Stimulated activated naive CD8-positive, alpha-beta T cell treated with anti-CD3 and anti-CD28 coated beads, Interleukin-15, Interleukin-2, amounts not matched to agents 100 U/mL and 50 U/mL, for 24 hours (primary cell): ENCODE measurements at regions not wholly inside any gene's neighbourhood (a gene's known extent, or its start where the extent isn't known, plus 50 kb on each side); places are given as distances from the start of the nearest gene placed in this dataset.
"Not testable (repeated sequence)": the region's sequence is repeated elsewhere in the genome, so short reads cannot be mapped to it uniquely, and the experiment has no call there.

Experiments used
- ATAC-seq: fragments of 150-1000 bp; cut with Tn5 transposase; one replicate; pipeline ENCODE4 v1.10.0; 2021
- DNase-seq: peaks from one replicate; pipeline ENCODE4 v3.0.0; 2021

- ATAC-seq (no peak), DNase-seq (no peak)
Observed at GRCh38 chr20:54933212-54933904, 458.0 kb downstream of the DOK5 start.

GRCh38 chr20:54929191-54929590, 453.8 kb downstream of the DOK5 start:
- DNase-seq (no peak), ATAC-seq (no peak)

DNA sequence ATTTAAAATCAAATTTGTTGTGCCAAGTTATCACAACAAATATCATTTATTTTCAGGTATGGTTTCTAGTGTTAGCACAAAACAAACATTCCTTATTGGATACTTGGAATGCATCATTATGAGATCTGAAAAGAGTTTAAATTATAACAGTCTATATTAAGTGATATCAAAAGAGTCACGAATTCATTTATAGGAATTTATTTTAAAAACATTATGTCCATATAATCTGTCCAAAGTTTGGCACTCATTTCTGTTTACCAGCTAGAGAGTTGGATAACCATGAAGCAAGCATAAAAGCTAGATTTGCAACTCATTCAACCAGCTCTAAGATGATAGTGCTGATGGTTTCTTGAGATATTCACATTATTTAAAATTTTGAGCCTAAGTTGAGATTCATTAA, 453.2 kb downstream of the DOK5 start:
- DNase-seq = no peak

GRCh38 chr20:54922636-54923035, 447.2 kb downstream of the DOK5 start:
- ATAC-seq = no peak
- no peak for DNase-seq

More for the DNA sequence above, 453.2 kb downstream of the DOK5 start:
- no peak for ATAC-seq

GRCh38 chr20:54922096-54922495, 446.7 kb downstream of the DOK5 start:
- no peak for DNase-seq
- ATAC-seq = no peak

- ATAC-seq (no peak), DNase-seq (no peak)
Observed at GRCh38 chr20:54920491-54920890, 445.1 kb downstream of the DOK5 start.

- not testable (repeated sequence) for DNase-seq, ATAC-seq
Observed at GRCh38 chr20:54918993-54919392, 443.6 kb downstream of the DOK5 start.

DNA sequence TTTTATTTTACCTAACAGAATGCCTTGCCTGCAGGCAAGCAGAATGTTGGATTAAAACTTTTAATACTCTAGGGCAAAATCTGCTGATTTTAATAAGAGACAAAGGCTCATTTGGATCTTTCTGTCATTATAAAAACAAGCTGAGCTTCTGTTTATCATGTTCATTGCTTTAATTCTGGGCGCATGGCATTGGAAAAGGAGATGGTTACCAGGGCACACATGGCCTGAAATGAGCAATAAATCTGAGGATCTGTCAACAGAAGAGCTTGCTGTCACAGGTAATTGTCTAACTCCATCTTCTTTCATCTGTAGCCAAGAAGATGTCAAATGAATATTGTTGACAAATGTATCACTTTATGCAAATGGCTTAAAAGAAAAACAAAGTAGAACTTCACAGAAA, 439.6 kb downstream of the DOK5 start:
- DNase-seq (no peak), ATAC-seq (no peak)

DNA sequence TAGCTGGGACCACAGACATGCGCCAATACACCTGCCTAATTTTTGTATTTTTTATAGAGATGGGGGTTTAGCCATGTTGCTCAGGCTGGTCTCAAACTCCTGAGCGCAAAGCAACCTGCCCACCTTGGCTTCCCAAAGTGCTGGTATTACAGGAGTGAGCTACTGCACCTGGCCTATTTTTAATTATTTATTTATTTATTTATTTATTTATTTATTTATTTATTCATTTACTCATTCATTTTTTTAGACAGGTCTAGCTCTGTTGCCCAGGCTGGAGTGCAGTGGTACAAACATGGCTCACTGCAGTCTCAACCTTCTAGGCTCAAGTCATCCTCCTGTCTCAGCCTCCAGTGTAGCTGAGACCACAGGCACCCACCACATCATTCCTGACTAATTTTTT, 434.3 kb downstream of the DOK5 start:
- ATAC-seq = no peak
- DNase-seq = no peak

DNA sequence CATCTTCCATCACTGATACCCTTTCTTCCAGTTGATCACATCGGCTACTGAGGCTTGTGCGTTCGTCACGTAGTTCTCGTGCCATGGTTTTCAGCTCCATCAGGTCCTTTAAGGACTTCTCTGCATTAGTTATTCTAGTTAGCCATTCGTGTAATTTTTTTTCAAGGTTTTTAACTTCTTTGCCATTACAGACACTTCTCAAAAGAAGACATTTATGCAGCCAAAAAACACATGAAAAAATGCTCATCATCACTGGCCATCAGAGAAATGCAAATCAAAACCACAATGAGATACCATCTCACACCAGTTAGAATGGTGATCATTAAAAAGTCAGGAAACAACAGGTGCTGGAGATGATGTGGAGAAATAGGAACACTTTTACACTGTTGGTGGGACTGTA, 430.7 kb downstream of the DOK5 start:
- not testable (repeated sequence) for ATAC-seq, DNase-seq

- DNase-seq = no peak
- no peak for ATAC-seq
Observed at GRCh38 chr20:54897787-54898186, 422.4 kb downstream of the DOK5 start.

DNA sequence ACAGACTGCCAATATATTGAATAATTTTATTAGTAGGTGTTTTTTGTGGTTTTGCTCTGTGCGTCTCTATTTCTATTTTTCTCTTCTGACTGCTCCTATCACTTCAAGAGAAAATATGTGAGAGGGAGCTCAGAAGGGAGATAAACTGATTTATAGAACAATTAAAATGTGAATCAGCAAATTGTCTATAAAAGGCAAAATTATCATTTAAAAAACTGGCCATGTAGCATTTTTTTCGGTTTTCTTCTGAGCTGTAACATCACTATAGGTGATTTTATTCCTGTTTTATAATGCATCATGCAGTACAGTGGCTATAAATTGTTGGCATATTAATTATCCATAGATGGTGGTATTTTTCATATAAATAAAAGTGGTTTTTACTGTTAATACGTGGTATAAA, 416.5 kb downstream of the DOK5 start:
- ATAC-seq (no peak), DNase-seq (no peak)

DNA sequence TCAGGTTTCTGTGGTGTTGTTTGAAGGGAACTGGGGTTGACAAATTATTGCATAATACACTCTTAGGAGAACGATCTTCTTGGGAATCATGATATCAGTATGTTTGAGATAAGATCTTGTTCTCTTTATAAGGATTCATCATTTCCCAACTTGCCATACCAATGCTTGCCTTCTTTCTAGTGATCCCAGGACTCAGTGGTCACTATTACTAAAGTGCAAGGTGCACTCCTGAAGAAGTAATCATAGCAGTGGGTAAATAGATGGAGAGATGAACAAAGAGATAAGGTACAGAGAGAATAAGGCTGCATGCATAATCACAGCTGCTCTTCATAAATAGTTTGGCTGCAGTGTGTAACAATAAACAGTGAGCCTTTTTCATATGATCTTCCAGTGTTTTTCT, 404.0 kb downstream of the DOK5 start:
- DNase-seq (no peak), ATAC-seq (no peak)

- no peak for DNase-seq
- no peak for ATAC-seq
Observed at GRCh38 chr20:54875307-54875706, 399.9 kb downstream of the DOK5 start.

- no peak for ATAC-seq
- DNase-seq = no peak
Observed at GRCh38 chr20:54874718-54875117, 399.3 kb downstream of the DOK5 start.

- no peak for ATAC-seq
Observed at GRCh38 chr20:54872440-54872839, 397.0 kb downstream of the DOK5 start.

GRCh38 chr20:54869765-54870164, 394.4 kb downstream of the DOK5 start:
- no peak for ATAC-seq
- DNase-seq = no peak

More at GRCh38 chr20:54872440-54872839, 397.0 kb downstream of the DOK5 start:
- DNase-seq = no peak

GRCh38 chr20:54865273-54865672, 389.9 kb downstream of the DOK5 start:
- DNase-seq (no peak), ATAC-seq (no peak)

DNA sequence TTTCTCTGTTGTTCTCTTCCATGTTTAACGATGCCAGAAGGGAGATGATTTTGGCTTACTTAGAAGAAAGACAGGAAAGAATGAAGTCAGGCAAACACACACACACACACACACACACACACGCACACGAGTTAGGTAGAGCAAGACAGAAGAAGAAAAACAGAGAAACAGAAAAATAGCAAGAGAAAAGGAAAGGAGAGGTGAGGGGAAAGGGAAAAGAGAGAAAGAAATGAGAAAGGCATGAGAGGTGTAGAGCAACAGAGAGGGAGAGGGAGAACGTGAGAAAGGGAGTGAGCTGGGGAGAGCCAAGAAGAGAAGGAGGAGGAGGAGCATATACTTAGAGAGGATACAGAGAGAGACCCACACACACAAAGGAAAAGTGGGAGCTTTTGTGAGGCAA, 385.3 kb downstream of the DOK5 start:
- no peak for DNase-seq
- no peak for ATAC-seq

DNA sequence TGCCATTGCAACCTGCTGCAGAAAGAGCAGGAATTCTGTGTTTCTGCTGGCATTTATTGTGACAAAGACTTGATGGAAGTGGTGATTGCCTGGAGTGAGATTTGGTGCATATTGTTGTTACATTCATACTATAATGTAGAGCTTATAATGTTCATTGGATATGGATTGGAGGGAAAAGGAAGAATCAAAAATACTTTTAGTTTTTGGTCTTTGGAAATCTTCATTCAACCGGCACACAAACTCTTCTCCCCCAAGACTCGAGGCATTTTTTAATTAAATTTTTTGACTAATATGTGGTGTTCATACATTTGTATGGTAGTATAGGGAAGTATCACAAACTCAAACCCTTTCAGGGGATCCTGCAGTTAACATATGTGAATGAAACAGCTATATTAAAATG, 380.8 kb downstream of the DOK5 start:
- no peak for ATAC-seq
- no peak for DNase-seq

DNA sequence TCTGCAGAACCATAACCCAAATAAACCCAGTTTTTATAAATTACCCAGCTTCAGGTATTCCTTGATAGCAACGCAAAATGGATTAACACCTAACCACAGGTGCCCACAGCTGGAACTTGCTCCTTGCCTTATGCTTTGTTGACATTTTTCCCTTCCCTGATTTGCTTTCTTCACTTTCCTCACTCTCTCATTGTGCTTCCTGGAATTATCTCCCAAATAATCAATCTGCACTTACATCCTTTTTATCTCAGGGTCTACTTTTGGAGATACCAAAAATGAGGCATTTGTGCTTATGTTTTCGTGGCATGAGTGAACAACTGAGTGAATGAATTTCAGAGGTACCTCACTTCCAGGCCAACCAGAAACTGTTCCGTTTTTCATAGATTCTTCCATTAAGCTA, 374.3 kb downstream of the DOK5 start:
- ATAC-seq (no peak), DNase-seq (no peak)

DNA sequence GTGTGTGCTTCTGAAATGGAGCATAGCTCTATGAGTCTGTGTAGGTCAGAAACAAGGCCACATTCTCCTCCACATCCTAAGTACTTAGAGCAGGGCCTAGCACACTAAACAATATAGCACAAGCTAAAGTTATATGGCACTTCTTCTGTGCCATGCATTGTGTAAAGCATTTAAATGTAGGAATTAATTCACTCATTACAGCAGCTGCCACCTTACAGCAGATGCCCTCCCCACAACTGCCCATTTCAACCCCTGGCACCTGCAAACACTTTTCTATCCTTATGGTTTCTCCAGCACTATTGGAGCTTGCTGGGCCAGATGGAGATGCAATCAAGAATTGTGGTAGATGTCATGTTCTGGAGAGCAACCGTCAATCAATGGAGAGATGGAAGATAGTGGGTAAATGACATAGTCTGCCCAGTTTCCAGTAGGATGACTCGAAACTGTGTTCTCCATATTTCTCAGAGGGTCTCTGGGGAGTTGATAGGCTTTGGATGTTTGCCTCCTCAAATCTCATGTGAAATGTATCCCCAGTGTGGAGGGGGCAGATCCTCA, 373.7 kb downstream of the DOK5 start:
- no peak for DNase-seq
- no peak for ATAC-seq

GRCh38 chr20:54848262-54848661, 372.9 kb downstream of the DOK5 start:
- DNase-seq = no peak
- ATAC-seq = no peak

DNA sequence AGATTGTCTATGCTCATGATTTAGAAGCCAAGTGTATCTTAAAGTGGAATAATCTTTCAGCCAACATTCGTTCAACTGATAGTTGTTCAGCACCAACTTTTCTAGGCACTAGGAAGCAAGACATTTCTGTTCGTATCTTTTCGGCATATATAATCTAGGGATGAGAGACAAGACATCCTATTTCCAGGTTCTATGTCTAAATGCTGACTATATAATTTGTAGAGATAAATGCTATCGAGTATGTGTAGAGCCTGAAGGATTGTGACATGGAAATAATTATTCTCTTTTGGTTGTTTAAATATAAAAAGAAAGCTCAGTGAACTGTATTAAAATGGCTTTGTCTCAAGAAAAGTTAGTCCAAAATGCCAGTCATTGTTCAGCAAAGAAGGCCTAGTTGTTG, 371.6 kb downstream of the DOK5 start:
- DNase-seq (no peak), ATAC-seq (no peak)
